ENCODE measurements at regions not wholly inside any gene's neighbourhood (a gene's known extent, or its start where the extent isn't known, plus 50 kb on each side); places are given as distances from the start of the nearest gene placed in this dataset.

- TF ChIP-seq REST (IDR thresholded peaks at IDR 0.05; ENCODE audit: unreplicated experiment), result no peak
These were observed 199.2 kb downstream of the TLR4 start (continued) for GRCh38 chr9:117903453-117903852.

- H2AFZ ChIP-seq, result no peak overlapping the region
- DNase-seq (ENCODE audit: low spot score) (no peak), ATAC-seq (no peak)
- H3K4me2 ChIP-seq, result no peak overlapping the region
- H3K79me2 ChIP-seq (replicated peaks; ENCODE audit: insufficient read depth), result no peaks in the 10 kb centered on the region
- peaks cover 71% of the 10 kb centered on the region for H3K9me3 Mint-ChIP-seq
- H4K20me1 ChIP-seq (replicated peaks; ENCODE audit: insufficient read depth), result no peaks in the 10 kb centered on the region
- no peaks in the 10 kb centered on the region for H3K4me1 Mint-ChIP-seq
- no peaks in the 10 kb centered on the region for H3K4me1 ChIP-seq (ENCODE audit: insufficient read depth)
- H3K27ac ChIP-seq (ENCODE audit: low read depth), result no peak overlapping the region
- H3K36me3 ChIP-seq (ENCODE audit: insufficient read depth), result no peaks in the 10 kb centered on the region
- H3K27me3 Mint-ChIP-seq (ENCODE audit: insufficient read depth, low read depth, poor library complexity), result peaks cover 4% of the 10 kb centered on the region
- H3K9me2 ChIP-seq (ENCODE audit: insufficient read depth), result no peaks in the 10 kb centered on the region
- no peaks in the 10 kb centered on the region for H3K27me3 ChIP-seq (ENCODE audit: insufficient read depth)
- H3K27ac Mint-ChIP-seq, result no peak overlapping the region
- peaks cover 18% of the 10 kb centered on the region; the same call in 1 of the 3 replicates for H3K36me3 Mint-ChIP-seq (ENCODE audit: low read depth)
- H3K4me3 ChIP-seq, result no peak overlapping the region
- H3K4me3 Mint-ChIP-seq, result no peak overlapping the region
- H3F3A ChIP-seq (replicated peaks; ENCODE audit: low read depth), result no peaks in the 10 kb centered on the region
- no peak for TF ChIP-seq ZNF331 (CRISPR knock-in tag; IDR thresholded peaks at IDR 0.05; ENCODE audit: low read depth)
- no peak for TF ChIP-seq JUNB (IDR thresholded peaks at IDR 0.05; ENCODE audit: unreplicated experiment)
- TF ChIP-seq ETS1 (IDR thresholded peaks at IDR 0.05), result no peak
- no peak for TF ChIP-seq EZH2phosphoT487 (IDR thresholded peaks at IDR 0.05; ENCODE audit: unreplicated experiment)
- TF ChIP-seq POLR2AphosphoS5 (IDR thresholded peaks at IDR 0.05; ENCODE audit: low read depth), result no peak
- no peak for TF ChIP-seq CTCF (conservative IDR thresholded peaks at IDR 0.05; ENCODE audit: low read depth in 2 of 2)
- no peak for TF ChIP-seq EZH2 (IDR thresholded peaks at IDR 0.05; ENCODE audit: low read depth, unreplicated experiment)
- no peak for TF ChIP-seq ZNF462 (CRISPR knock-in tag; IDR thresholded peaks at IDR 0.05)
- no peak for TF ChIP-seq NANOG (IDR thresholded peaks at IDR 0.05; ENCODE audit: borderline replicate concordance)
- TF ChIP-seq STAT1 (IDR thresholded peaks at IDR 0.05; ENCODE audit: unreplicated experiment), result no peak
- no peak for TF ChIP-seq CREB1 (CRISPR knock-in tag; IDR thresholded peaks at IDR 0.05; ENCODE audit: low read depth)
- TF ChIP-seq ZNF114 (CRISPR knock-in tag; IDR thresholded peaks at IDR 0.05), result no peak
These were observed 202.6 kb downstream of the TLR4 start for GRCh38 chr9:117906763-117907162.

All from GM23338 (cell line).